ENCODE measurements at regions not wholly inside any gene's neighbourhood (a gene's known extent, or its start where the extent isn't known, plus 50 kb on each side); places are given as distances from the start of the nearest gene placed in this dataset.
A peak's percentile ranks its signal among the peaks of the same experiment; 100 is the strongest.

- 62% methylated on average over 3 of the region's 3 CpGs for WGBS
- Histone ChIP-seq H3K4me1 (ENCODE audit: control insufficient read depth, insufficient read depth, low read length) (peaks cover 4% of the 10 kb centered on the region), H3K4me3 (ENCODE audit: low read length) (no peak overlapping the region), H3K27ac (ENCODE audit: low read length) (no peak overlapping the region), H3K27me3 (ENCODE audit: control insufficient read depth, insufficient read depth) (no peaks in the 10 kb centered on the region), H3K9me3 (ENCODE audit: control insufficient read depth, low read length) (no peaks in the 10 kb centered on the region)
- intact Hi-C loops (cut with DNase I): loop anchor here in 2 of 4 donors (5.0 to 10.0 kb wide), 2 partner anchors 125 to 128 kb away; partner anchors contain the start of gene CDYL (in 2 of the 2)
- no peak for ATAC-seq
- no peak for DNase-seq
Measured at GRCh38 chr6:4649728-4650127, 126.5 kb upstream of the CDYL start.

- peak; percentile 98 for ATAC-seq
- DNase-seq: peak; percentile 81 to 91 (median 89)
- Histone ChIP-seq H3K9me3 (ENCODE audit: control insufficient read depth, low read length) (no peaks in the 10 kb centered on the region), H3K27me3 (ENCODE audit: control insufficient read depth, insufficient read depth) (no peaks in the 10 kb centered on the region), H3K27ac (ENCODE audit: low read length) (no peak overlapping the region), H3K4me1 (ENCODE audit: control insufficient read depth, insufficient read depth, low read length) (peaks cover 4% of the 10 kb centered on the region), H3K4me3 (ENCODE audit: low read length) (peak overlapping the region; percentile 23)
- 15% methylated on average over 22 of the region's 22 CpGs for WGBS
- intact Hi-C loops (cut with DNase I): loop anchor here in 2 of 4 donors (5.0 to 10.0 kb wide), 2 partner anchors 127 to 130 kb away; partner anchors contain the start of gene CDYL (in 2 of the 2)
Measured at GRCh38 chr6:4647414-4648365, 128.5 kb upstream of the CDYL start.

GRCh38 chr6:4645713-4646360 is 130.4 kb upstream of the CDYL start:
- ATAC-seq: no peak
- no peak for DNase-seq
- intact Hi-C loops (cut with DNase I): loop anchor here in 2 of 4 donors (5.0 to 10.0 kb wide), 2 partner anchors 129 to 131 kb away; partner anchors contain the start of gene CDYL (in 2 of the 2)
- H3K9me3 ChIP-seq (ENCODE audit: control insufficient read depth, low read length): no peaks in the 10 kb centered on the region
- 59% methylated on average over 5 of the region's 5 CpGs for WGBS
- H3K4me3 ChIP-seq (ENCODE audit: low read length): no peak overlapping the region
- H3K27ac ChIP-seq (ENCODE audit: low read length): no peak overlapping the region
- no peaks in the 10 kb centered on the region for H3K27me3 ChIP-seq (ENCODE audit: control insufficient read depth, insufficient read depth)
- H3K4me1 ChIP-seq (ENCODE audit: control insufficient read depth, insufficient read depth, low read length): peaks cover 4% of the 10 kb centered on the region

- WGBS: 62% methylated on average over 2 of the region's 2 CpGs
- H3K27ac ChIP-seq (ENCODE audit: low read length): no peak overlapping the region
- no peak overlapping the region for H3K4me3 ChIP-seq (ENCODE audit: low read length)
- ATAC-seq: no peak
- H3K9me3 ChIP-seq (ENCODE audit: control insufficient read depth, low read length): no peaks in the 10 kb centered on the region
- H3K27me3 ChIP-seq (ENCODE audit: control insufficient read depth, insufficient read depth): no peaks in the 10 kb centered on the region
- intact Hi-C loops (cut with DNase I): loop anchor here in 2 of 4 donors (5.0 to 10.0 kb wide), 2 partner anchors 130 to 132 kb away; partner anchors contain the start of gene CDYL (in 2 of the 2)
- H3K4me1 ChIP-seq (ENCODE audit: control insufficient read depth, insufficient read depth, low read length): peaks cover 4% of the 10 kb centered on the region
- no peak for DNase-seq
Measured at GRCh38 chr6:4644996-4645395, 131.2 kb upstream of the CDYL start.

- intact Hi-C loops (cut with DNase I): loop anchor here in 1 of 4 donors (10.0 kb wide), 1 partner anchor 133 kb away; the partner anchor contains the start of gene CDYL
Measured at GRCh38 chr6:4641461-4641860, 134.7 kb upstream of the CDYL start.

GRCh38 chr6:4640139-4640538 is 136.1 kb upstream of the CDYL start:
- intact Hi-C loops (cut with DNase I): loop anchor here in 1 of 4 donors (10.0 kb wide), 1 partner anchor 135 kb away; the partner anchor contains the start of gene CDYL
- ATAC-seq (no peak), DNase-seq (no peak)
- H3K9me3 ChIP-seq (ENCODE audit: control insufficient read depth, low read length): no peaks in the 10 kb centered on the region
- no peak overlapping the region for H3K4me3 ChIP-seq (ENCODE audit: low read length)
- no peak overlapping the region for H3K27ac ChIP-seq (ENCODE audit: low read length)
- no peaks in the 10 kb centered on the region for H3K4me1 ChIP-seq (ENCODE audit: control insufficient read depth, insufficient read depth, low read length)
- WGBS: 50% methylated on average over 4 of the region's 4 CpGs
- H3K27me3 ChIP-seq (ENCODE audit: control insufficient read depth, insufficient read depth): no peaks in the 10 kb centered on the region

More at GRCh38 chr6:4641461-4641860, 134.7 kb upstream of the CDYL start:
- DNase-seq (no peak), ATAC-seq (no peak)
- 99% methylated on average over 3 of the region's 3 CpGs for WGBS
- no peaks in the 10 kb centered on the region for H3K4me1 ChIP-seq (ENCODE audit: control insufficient read depth, insufficient read depth, low read length)
- no peaks in the 10 kb centered on the region for H3K27me3 ChIP-seq (ENCODE audit: control insufficient read depth, insufficient read depth)
- H3K4me3 ChIP-seq (ENCODE audit: low read length): no peak overlapping the region
- H3K27ac ChIP-seq (ENCODE audit: low read length): no peak overlapping the region
- no peaks in the 10 kb centered on the region for H3K9me3 ChIP-seq (ENCODE audit: control insufficient read depth, low read length)

- DNase-seq: no peak
- 98% methylated on average over 1 of the region's 1 CpG for WGBS
- ATAC-seq: no peak
- intact Hi-C loops (cut with DNase I): no loop called here
- Histone ChIP-seq H3K4me1 (ENCODE audit: control insufficient read depth, insufficient read depth, low read length) (no peaks in the 10 kb centered on the region), H3K27me3 (ENCODE audit: control insufficient read depth, insufficient read depth) (no peaks in the 10 kb centered on the region), H3K27ac (ENCODE audit: low read length) (no peak overlapping the region), H3K9me3 (ENCODE audit: control insufficient read depth, low read length) (no peaks in the 10 kb centered on the region), H3K4me3 (ENCODE audit: low read length) (no peak overlapping the region)
Measured at GRCh38 chr6:4638641-4639040, 137.6 kb upstream of the CDYL start.

- intact Hi-C loops (cut with DNase I): no loop called here
- Histone ChIP-seq H3K9me3 (ENCODE audit: control insufficient read depth, low read length) (no peaks in the 10 kb centered on the region), H3K27me3 (ENCODE audit: control insufficient read depth, insufficient read depth) (no peaks in the 10 kb centered on the region), H3K4me1 (ENCODE audit: control insufficient read depth, insufficient read depth, low read length) (no peaks in the 10 kb centered on the region), H3K27ac (ENCODE audit: low read length) (no peak overlapping the region), H3K4me3 (ENCODE audit: low read length) (no peak overlapping the region)
- ATAC-seq (no peak), DNase-seq (no peak)
- 94% methylated on average over 5 of the region's 5 CpGs for WGBS
Measured at GRCh38 chr6:4637691-4638433, 138.3 kb upstream of the CDYL start.

- H3K4me3 ChIP-seq (ENCODE audit: low read length): no peak overlapping the region
- WGBS: 86% methylated on average over 2 of the region's 2 CpGs
- no peak for DNase-seq
- no peaks in the 10 kb centered on the region for H3K9me3 ChIP-seq (ENCODE audit: control insufficient read depth, low read length)
- intact Hi-C loops (cut with DNase I): no loop called here
- H3K27me3 ChIP-seq (ENCODE audit: control insufficient read depth, insufficient read depth): no peaks in the 10 kb centered on the region
- no peaks in the 10 kb centered on the region for H3K4me1 ChIP-seq (ENCODE audit: control insufficient read depth, insufficient read depth, low read length)
- no peak overlapping the region for H3K27ac ChIP-seq (ENCODE audit: low read length)
- no peak for ATAC-seq
Measured at GRCh38 chr6:4636881-4637224, 139.4 kb upstream of the CDYL start.

GRCh38 chr6:4636191-4636880 is 139.9 kb upstream of the CDYL start:
- no peak overlapping the region for H3K27ac ChIP-seq (ENCODE audit: low read length)
- no peaks in the 10 kb centered on the region for H3K9me3 ChIP-seq (ENCODE audit: control insufficient read depth, low read length)
- DNase-seq (peak in 1 of 3 donors; percentile 40), ATAC-seq (no peak)
- WGBS: 86% methylated on average over 14 of the region's 14 CpGs
- H3K4me1 ChIP-seq (ENCODE audit: control insufficient read depth, insufficient read depth, low read length): no peaks in the 10 kb centered on the region
- H3K4me3 ChIP-seq (ENCODE audit: low read length): no peak overlapping the region
- intact Hi-C loops (cut with DNase I): no loop called here
- no peaks in the 10 kb centered on the region for H3K27me3 ChIP-seq (ENCODE audit: control insufficient read depth, insufficient read depth)

Data from right cardiac atrium (tissue), 5 donors.